MM.1S (cell line): ENCODE measurements at regions not wholly inside any gene's neighbourhood (a gene's known extent, or its start where the extent isn't known, plus 50 kb on each side); places are given as distances from the start of the nearest gene placed in this dataset.
A peak's percentile ranks its signal among the peaks of the same experiment; 100 is the strongest.
"Not testable (repeated sequence)": the region's sequence is repeated elsewhere in the genome, so short reads cannot be mapped to it uniquely, and the experiment has no call there.

ENCODE experiments used
- DNase-seq: peaks from one replicate; pipeline ENCODE4 v3.0.0-alpha.2; 2015
- H2AFZ ChIP-seq: fragments of 300-600 bp; sonication (generic); 2 replicates; pipeline ENCODE4 v1.6.0; 2016; ENCODE audit warnings: antibody characterized with exemption, low read length
- H3F3A ChIP-seq: fragments of 300-600 bp; sonication (generic); 2 replicates; pipeline ENCODE4 v1.6.1; 2016; ENCODE audit warnings: mild to moderate bottlenecking, antibody characterized with exemption, low read length, moderate library complexity, mixed read lengths; ENCODE audit not compliant: insufficient read depth
- H3K27ac ChIP-seq: fragments of 300-600 bp; sonication (generic); 2 replicates; pipeline ENCODE4 v1.5.1; 2016; ENCODE audit warnings: mild to moderate bottlenecking, low read length
- H3K27me3 ChIP-seq: fragments of 300-600 bp; sonication (generic); replicated peaks from 2 replicates; pipeline ENCODE4 v1.6.0; 2016; ENCODE audit warnings: low read length; ENCODE audit not compliant: insufficient read depth
- H3K36me3 ChIP-seq: fragments of 300-600 bp; sonication (generic); replicated peaks from 2 replicates; pipeline ENCODE4 v1.6.1; 2016; ENCODE audit warnings: mild to moderate bottlenecking, low read length, mixed read lengths; ENCODE audit not compliant: insufficient read depth
- H3K4me1 ChIP-seq: fragments of 300-600 bp; sonication (generic); 2 replicates; pipeline ENCODE4 v1.6.1; 2016; ENCODE audit warnings: low read length, mixed read lengths
- H3K4me2 ChIP-seq: fragments of 300-600 bp; sonication (generic); 2 replicates; pipeline ENCODE4 v1.6.0; 2016; ENCODE audit warnings: low read depth, low read length
- H3K4me3 ChIP-seq: fragments of 300-600 bp; sonication (generic); 2 replicates; pipeline ENCODE4 v1.5.1; 2016; ENCODE audit warnings: low read length, mixed read lengths
- H3K79me2 ChIP-seq: fragments of 300-600 bp; sonication (generic); 2 replicates; pipeline ENCODE4 v1.6.1; 2016; ENCODE audit warnings: mixed run types, low read length, mixed read lengths
- H3K9ac ChIP-seq: fragments of 300-600 bp; sonication (generic); 2 replicates; pipeline ENCODE4 v1.6.1; 2016; ENCODE audit warnings: low read length, mixed read lengths
- H3K9me2 ChIP-seq: fragments of 300-600 bp; sonication (generic); replicated peaks from 2 replicates; pipeline ENCODE4 v1.6.1; 2016; ENCODE audit warnings: mild to moderate bottlenecking, low read length, mixed read lengths; ENCODE audit not compliant: insufficient read depth
- H3K9me3 ChIP-seq: fragments of 300-600 bp; sonication (generic); replicated peaks from 2 replicates; pipeline ENCODE4 v1.6.1; 2016; ENCODE audit warnings: mild to moderate bottlenecking, low read length, mixed read lengths; ENCODE audit not compliant: insufficient read depth
- H4K20me1 ChIP-seq: fragments of 300-600 bp; sonication (generic); 2 replicates; pipeline ENCODE4 v1.6.1; 2016; ENCODE audit warnings: mild to moderate bottlenecking, low read length, moderate library complexity, mixed read lengths; ENCODE audit not compliant: insufficient read depth

DNA sequence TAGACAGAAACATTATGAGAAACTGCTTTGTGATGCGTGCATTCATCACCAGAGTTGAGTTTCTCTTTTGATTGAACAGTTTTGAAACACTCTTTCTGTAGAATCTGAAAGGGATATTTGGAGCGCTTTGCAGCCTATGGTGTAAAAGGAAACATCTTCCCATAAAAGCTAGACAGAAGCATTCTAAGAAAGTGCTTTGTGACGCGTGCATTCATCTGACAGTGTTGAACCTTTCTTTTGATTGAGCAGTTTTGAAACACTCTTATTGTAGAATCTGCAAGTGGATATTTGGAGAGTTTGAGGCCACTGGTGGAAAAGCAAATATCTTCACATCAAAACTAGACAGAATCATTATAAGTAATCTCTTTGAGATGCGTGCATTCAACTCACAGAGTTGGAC lies 3131.6 kb downstream of the TUBA3C start:
- H3F3A ChIP-seq, H3K79me2 ChIP-seq, H3K27me3 ChIP-seq, H2AFZ ChIP-seq, H3K4me2 ChIP-seq, DNase-seq, H3K4me3 ChIP-seq, H3K9me3 ChIP-seq, H3K9ac ChIP-seq, H3K27ac ChIP-seq, H3K9me2 ChIP-seq, H3K36me3 ChIP-seq, H3K4me1 ChIP-seq, H4K20me1 ChIP-seq: not testable (repeated sequence)

DNA sequence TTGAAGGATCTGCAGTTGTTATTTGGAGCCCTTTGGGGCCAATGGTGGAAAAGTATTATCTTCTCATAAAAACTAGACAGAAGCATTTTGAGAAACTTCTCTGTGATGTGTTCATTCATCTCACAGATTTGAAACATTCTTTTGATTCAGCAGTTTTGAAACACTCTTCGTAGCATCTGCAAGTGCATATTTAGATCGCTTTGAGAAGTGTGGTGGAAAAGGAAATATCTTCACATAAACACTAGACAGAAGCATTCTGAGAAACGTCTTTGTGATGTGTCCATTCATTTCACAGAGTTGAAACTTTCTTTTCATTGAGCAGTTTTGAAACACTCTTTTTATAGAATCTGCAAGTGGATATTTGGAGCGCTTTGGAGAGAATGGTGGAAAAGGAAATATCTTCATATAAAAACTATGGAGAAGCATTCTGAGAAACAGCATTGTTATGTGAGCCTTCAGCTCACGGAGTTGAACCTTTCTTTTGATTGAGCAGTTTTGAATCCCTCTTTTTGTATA lies 3164.1 kb downstream of the TUBA3C start:
- H3K79me2 ChIP-seq, H3K4me1 ChIP-seq, H3F3A ChIP-seq, H4K20me1 ChIP-seq, H2AFZ ChIP-seq, H3K27ac ChIP-seq, H3K9me2 ChIP-seq, DNase-seq, H3K9me3 ChIP-seq, H3K27me3 ChIP-seq, H3K4me2 ChIP-seq, H3K9ac ChIP-seq, H3K36me3 ChIP-seq, H3K4me3 ChIP-seq: not testable (repeated sequence)

DNA sequence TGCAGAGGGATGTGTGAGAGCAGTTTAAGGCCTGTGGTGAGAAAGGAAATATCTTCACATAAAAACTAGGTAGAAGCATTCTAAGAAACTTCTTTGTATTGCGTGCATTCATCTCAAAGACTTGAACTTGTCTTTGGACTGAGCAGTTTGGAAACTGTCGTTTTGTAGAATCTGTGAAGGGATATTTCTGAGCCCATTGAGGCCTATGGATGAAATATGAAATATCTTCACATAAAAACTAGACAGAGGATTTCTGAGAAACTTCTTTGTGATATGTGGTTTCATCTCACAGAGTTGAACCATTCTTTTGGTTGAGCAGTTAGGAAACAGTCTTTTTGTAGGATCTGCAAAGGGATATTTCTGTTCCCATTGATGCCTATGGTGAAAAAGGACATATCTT lies 3173.4 kb downstream of the TUBA3C start:
- H3K27ac ChIP-seq, H2AFZ ChIP-seq, H3K9me2 ChIP-seq, H3K36me3 ChIP-seq, H4K20me1 ChIP-seq, H3K4me3 ChIP-seq, H3K79me2 ChIP-seq, H3K9me3 ChIP-seq, H3K9ac ChIP-seq, H3F3A ChIP-seq, H3K4me1 ChIP-seq, H3K4me2 ChIP-seq, H3K27me3 ChIP-seq: not testable (repeated sequence)
- DNase-seq = peak; percentile 5
